Psoas muscle (tissue), 7 donors: ENCODE measurements at regions not wholly inside any gene's neighbourhood (a gene's known extent, or its start where the extent isn't known, plus 50 kb on each side); places are given as distances from the start of the nearest gene placed in this dataset.

Source experiments
- ATAC-seq, 4 donors: fragments of 200-7000 bp; cut with Tn5 transposase; one replicate each; pipeline ENCODE4 v1.9.1; 2020; ENCODE audit warnings: moderate library complexity in 3 of 4, mild to moderate bottlenecking in 2 of 4
- DNase-seq, 2 donors: peaks; one replicate each; pipeline ENCODE4 v3.0.0-alpha.2; 2020
- H3K27ac ChIP-seq: fragments of 200-600 bp; one replicate; pipeline ENCODE4 v1.8.0; 2022
- H3K27me3 ChIP-seq, 3 donors: fragments of 200-600 bp in 1 of 3; one replicate each; pipeline versions ENCODE4 v1.6.1 to v1.8.0; 2013 to 2022; ENCODE audit warnings: low read length in 2 of 3, mild to moderate bottlenecking in 2 of 3, moderate library complexity in 1 of 3; ENCODE audit not compliant: insufficient read depth in 3 of 3
- H3K36me3 ChIP-seq, 2 donors: fragments of 200-600 bp in 1 of 2; one replicate each; pipeline versions ENCODE4 v1.6.1 to v1.8.0; 2013 to 2022; ENCODE audit warnings: low read depth in 1 of 2, mild to moderate bottlenecking in 1 of 2, moderate library complexity in 1 of 2; ENCODE audit not compliant: insufficient read depth in 1 of 2
- H3K4me1 ChIP-seq: fragments of 200-600 bp; one replicate; pipeline ENCODE4 v1.8.0; 2022
- H3K4me3 ChIP-seq: fragments of 200-600 bp; one replicate; pipeline ENCODE4 v1.8.0; 2022; ENCODE audit warnings: mild to moderate bottlenecking
- H3K9me3 ChIP-seq: fragments of 200-600 bp; one replicate; pipeline ENCODE4 v1.8.0; 2022
- CTCF ChIP-seq: fragments of 200-600 bp; IDR thresholded peaks from one replicate; pipeline ENCODE4 v1.8.0; 2022; ENCODE audit warnings: antibody characterized with exemption
- WGBS, 3 donors: extraction: QIAGEN DNeasy Blood & Tissue Kit; methylation state at CpG; one replicate each; pipeline versions ENCODE4 v1.1.6 to v1.1.7; 2013; 5-methylcytosine and 5-hydroxymethylcytosine counted together
- intact Hi-C, 2 donors: fragments of 100-400 bp; cut with DNase I; formaldehyde crosslinking; loops; one replicate each; pipeline versions ENCODE4 v1.11.0 to v1.14.2; 2022
- donor health status: healthy with polysubstance abuse.
- donor health status: DM: no; HTN: no; CAD: no; lungs with moderate emphysema.
- donor health status: Bipolar disorder and iron deficiency.
- donor health status: healthy.
- donor health status: DM: yes; HTN: yes; CAD: no.
- donor health status: DM: no; HTN: no; CAD: no.
- donor health status: DM: yes; HTN: yes; CAD: no.

- H3K36me3 ChIP-seq, result no peaks in the 10 kb centered on the region
- H3K27ac ChIP-seq, result no peak overlapping the region
- intact Hi-C loops, result no loop called here
- no peaks in the 10 kb centered on the region for H3K27me3 ChIP-seq
- 16 to 32% (median 21%) methylated on average over 1 of the region's 1 CpG for WGBS, 3 donors
- H3K4me1 ChIP-seq, result no peaks in the 10 kb centered on the region
- no peaks in the 10 kb centered on the region for H3K9me3 ChIP-seq
- no peak overlapping the region for H3K4me3 ChIP-seq
- no peak for ATAC-seq
- no peak for DNase-seq
- no peak for TF ChIP-seq CTCF
These were observed 91.6 kb downstream of the AREG start for GRCh38 chr4:74536557-74536956.

GRCh38 chr4:74537459-74537858 lies 92.5 kb downstream of the AREG start:
- Histone ChIP-seq H3K27me3 (no peaks in the 10 kb centered on the region), H3K4me1 (no peaks in the 10 kb centered on the region), H3K4me3 (no peak overlapping the region), H3K9me3 (no peaks in the 10 kb centered on the region), H3K27ac (no peak overlapping the region), H3K36me3 (no peaks in the 10 kb centered on the region)
- ATAC-seq (no peak), DNase-seq (no peak)
- 62 to 73% (median 66%) methylated on average over 3 of the region's 3 CpGs for WGBS, 3 donors
- intact Hi-C loops, result no loop called here
- TF ChIP-seq CTCF, result no peak

- H3K36me3 ChIP-seq, result no peaks in the 10 kb centered on the region
- intact Hi-C loops, result no loop called here
- H3K9me3 ChIP-seq, result no peaks in the 10 kb centered on the region
- H3K4me3 ChIP-seq, result no peak overlapping the region
- DNase-seq (no peak), ATAC-seq (no peak)
- H3K27me3 ChIP-seq, result no peaks in the 10 kb centered on the region
- WGBS, 3 donors, result 77 to 80% (median 80%) methylated on average over 3 of the region's 3 CpGs
- no peak overlapping the region for H3K27ac ChIP-seq
- no peak for TF ChIP-seq CTCF
- H3K4me1 ChIP-seq, result no peaks in the 10 kb centered on the region
These were observed 94.3 kb downstream of the AREG start for GRCh38 chr4:74539044-74539790.

- intact Hi-C loops, result no loop called here
- ATAC-seq, result no peak
- WGBS, 3 donors, result 37 to 53% (median 43%) methylated on average over 1 of the region's 1 CpG
These were observed 95.3 kb downstream of the AREG start for GRCh38 chr4:74540193-74540592.

More at GRCh38 chr4:74540193-74540592, 95.3 kb downstream of the AREG start:
- Histone ChIP-seq H3K27me3 (no peaks in the 10 kb centered on the region), H3K4me3 (no peak overlapping the region), H3K4me1 (no peaks in the 10 kb centered on the region), H3K27ac (no peak overlapping the region), H3K36me3 (no peaks in the 10 kb centered on the region), H3K9me3 (no peaks in the 10 kb centered on the region)
- TF ChIP-seq CTCF, result no peak
- DNase-seq, result no peak
